Neural progenitor cell (in vitro differentiated cells): ENCODE measurements at regions not wholly inside any gene's neighbourhood (a gene's known extent, or its start where the extent isn't known, plus 50 kb on each side); places are given as distances from the start of the nearest gene placed in this dataset.

ENCODE experiments used
- DNase-seq: peaks from one replicate; pipeline ENCODE4 v3.0.0-alpha.2; 2016; ENCODE audit warnings: low spot score
- H2AFZ ChIP-seq: fragments of 200-600 bp; sonication (generic); replicated peaks from 2 replicates; pipeline ENCODE4 v1.6.1; 2016; ENCODE audit warnings: antibody characterized with exemption
- H3F3A ChIP-seq: fragments of 200-600 bp; sonication (generic); 2 replicates; pipeline ENCODE4 v1.6.1; 2016; ENCODE audit warnings: antibody characterized with exemption, low read depth
- H3K27ac ChIP-seq: fragments of 200-600 bp; sonication (generic); 2 replicates; pipeline ENCODE4 v1.5.1; 2016; ENCODE audit warnings: mild to moderate bottlenecking
- H3K27me3 ChIP-seq: fragments of 200-600 bp; sonication (generic); 2 replicates; pipeline ENCODE4 v1.6.1; 2016; ENCODE audit warnings: mild to moderate bottlenecking, moderate library complexity
- H3K36me3 ChIP-seq: fragments of 200-600 bp; sonication (generic); 2 replicates; pipeline ENCODE4 v1.5.1; 2016
- H3K4me1 ChIP-seq: fragments of 200-600 bp; sonication (generic); 2 replicates; pipeline ENCODE4 v1.6.1; 2016; ENCODE audit warnings: mixed run types
- H3K4me2 ChIP-seq: fragments of 200-600 bp; sonication (generic); 2 replicates; pipeline ENCODE4 v1.6.1; 2016
- H3K4me3 ChIP-seq: fragments of 200-600 bp; sonication (generic); 2 replicates; pipeline ENCODE4 v1.5.1; 2016
- H3K79me2 ChIP-seq: fragments of 200-600 bp; sonication (generic); 2 replicates; pipeline ENCODE4 v1.6.1; 2016; ENCODE audit warnings: low read depth
- H3K9ac ChIP-seq: fragments of 200-600 bp; sonication (generic); 2 replicates; pipeline ENCODE4 v1.6.1; 2016
- H3K9me3 ChIP-seq: fragments of 200-600 bp; sonication (generic); 2 replicates; pipeline ENCODE4 v1.5.1; 2016; ENCODE audit warnings: low read depth
- H4K20me1 ChIP-seq: fragments of 200-600 bp; sonication (generic); 2 replicates; pipeline ENCODE4 v1.6.1; 2016; ENCODE audit warnings: low read depth
- H3K27ac Mint-ChIP-seq: 3 replicates; pipeline ENCODE4 v1.8.0; 2021; ENCODE audit warnings: mixed read lengths
- H3K27me3 Mint-ChIP-seq: 2 replicates; pipeline ENCODE4 v1.8.0; 2022; ENCODE audit warnings: low read depth, mild to moderate bottlenecking, inconsistent platforms, moderate library complexity, mixed read lengths; ENCODE audit not compliant: insufficient read depth
- H3K36me3 Mint-ChIP-seq: 3 replicates; pipeline ENCODE4 v1.8.0; 2021; ENCODE audit warnings: mixed read lengths
- H3K4me1 Mint-ChIP-seq: 3 replicates; pipeline ENCODE4 v1.8.0; 2021; ENCODE audit warnings: mixed read lengths
- H3K4me3 Mint-ChIP-seq: 3 replicates; pipeline ENCODE4 v1.8.0; 2021; ENCODE audit warnings: mild to moderate bottlenecking, moderate library complexity, mixed read lengths
- H3K9me3 Mint-ChIP-seq: 3 replicates; pipeline ENCODE4 v1.8.0; 2020; ENCODE audit warnings: mixed read lengths
- EZH2 ChIP-seq: fragments of 200-600 bp; sonication (generic); IDR thresholded peaks from 2 replicates; pipeline ENCODE4 v1.6.1; 2017; ENCODE audit warnings: antibody characterized with exemption, mild to moderate bottlenecking, moderate library complexity
- EZH2phosphoT487 ChIP-seq: fragments of 200-600 bp; sonication (generic); IDR thresholded peaks from 2 replicates; pipeline ENCODE4 v1.6.1; 2017; ENCODE audit warnings: antibody characterized with exemption
- TF ChIP-seq, protein P1 (sequence below): fragments of 200-600 bp; sonication (generic); IDR thresholded peaks from 2 replicates; pipeline ENCODE4 v1.5.1; 2017; ENCODE audit warnings: antibody characterized with exemption, mild to moderate bottlenecking

DNA sequence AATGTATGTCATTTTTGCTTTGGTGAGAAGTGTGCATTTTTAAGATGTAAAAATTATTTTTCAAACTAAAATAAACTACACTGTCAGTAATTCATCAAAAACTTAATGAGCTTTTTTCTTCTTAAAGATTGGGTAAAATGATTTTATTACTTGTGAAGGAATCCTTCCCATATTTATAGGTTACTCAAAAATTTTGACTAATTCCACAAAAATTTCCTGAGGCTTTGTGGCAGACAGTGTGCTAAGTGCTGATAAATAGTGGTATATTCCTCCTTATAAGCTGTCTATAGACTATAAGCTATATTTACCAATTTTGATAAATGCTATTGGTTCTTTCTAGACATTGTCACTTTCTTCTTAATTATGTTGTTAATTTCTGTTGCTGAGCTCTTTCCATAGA, 284.5 kb upstream of the SEMA6D start:
- H3K9ac ChIP-seq = no peak overlapping the region
- no peaks in the 10 kb centered on the region for H3F3A ChIP-seq
- H3K27ac ChIP-seq = no peak overlapping the region
- H3K4me1 ChIP-seq = no peaks in the 10 kb centered on the region
- Mint-ChIP-seq H3K27ac (no peak overlapping the region), H3K4me1 (peaks cover 5% of the 10 kb centered on the region), H3K4me3 (no peak overlapping the region), H3K36me3 (no peaks in the 10 kb centered on the region), H3K9me3 (no peaks in the 10 kb centered on the region), H3K27me3 (no peaks in the 10 kb centered on the region)
- H3K4me3 ChIP-seq = no peak overlapping the region
- DNase-seq = no peak
- H3K36me3 ChIP-seq = no peaks in the 10 kb centered on the region
- H4K20me1 ChIP-seq = no peaks in the 10 kb centered on the region
- no peak overlapping the region for H3K4me2 ChIP-seq
- TF ChIP-seq EZH2 (no peak), EZH2phosphoT487 (no peak)
- TF ChIP-seq, protein P1, sequence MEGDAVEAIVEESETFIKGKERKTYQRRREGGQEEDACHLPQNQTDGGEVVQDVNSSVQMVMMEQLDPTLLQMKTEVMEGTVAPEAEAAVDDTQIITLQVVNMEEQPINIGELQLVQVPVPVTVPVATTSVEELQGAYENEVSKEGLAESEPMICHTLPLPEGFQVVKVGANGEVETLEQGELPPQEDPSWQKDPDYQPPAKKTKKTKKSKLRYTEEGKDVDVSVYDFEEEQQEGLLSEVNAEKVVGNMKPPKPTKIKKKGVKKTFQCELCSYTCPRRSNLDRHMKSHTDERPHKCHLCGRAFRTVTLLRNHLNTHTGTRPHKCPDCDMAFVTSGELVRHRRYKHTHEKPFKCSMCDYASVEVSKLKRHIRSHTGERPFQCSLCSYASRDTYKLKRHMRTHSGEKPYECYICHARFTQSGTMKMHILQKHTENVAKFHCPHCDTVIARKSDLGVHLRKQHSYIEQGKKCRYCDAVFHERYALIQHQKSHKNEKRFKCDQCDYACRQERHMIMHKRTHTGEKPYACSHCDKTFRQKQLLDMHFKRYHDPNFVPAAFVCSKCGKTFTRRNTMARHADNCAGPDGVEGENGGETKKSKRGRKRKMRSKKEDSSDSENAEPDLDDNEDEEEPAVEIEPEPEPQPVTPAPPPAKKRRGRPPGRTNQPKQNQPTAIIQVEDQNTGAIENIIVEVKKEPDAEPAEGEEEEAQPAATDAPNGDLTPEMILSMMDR = no peak
- no peak overlapping the region for H2AFZ ChIP-seq
- no peaks in the 10 kb centered on the region for H3K9me3 ChIP-seq
- H3K79me2 ChIP-seq = no peaks in the 10 kb centered on the region
- H3K27me3 ChIP-seq = no peaks in the 10 kb centered on the region

DNA sequence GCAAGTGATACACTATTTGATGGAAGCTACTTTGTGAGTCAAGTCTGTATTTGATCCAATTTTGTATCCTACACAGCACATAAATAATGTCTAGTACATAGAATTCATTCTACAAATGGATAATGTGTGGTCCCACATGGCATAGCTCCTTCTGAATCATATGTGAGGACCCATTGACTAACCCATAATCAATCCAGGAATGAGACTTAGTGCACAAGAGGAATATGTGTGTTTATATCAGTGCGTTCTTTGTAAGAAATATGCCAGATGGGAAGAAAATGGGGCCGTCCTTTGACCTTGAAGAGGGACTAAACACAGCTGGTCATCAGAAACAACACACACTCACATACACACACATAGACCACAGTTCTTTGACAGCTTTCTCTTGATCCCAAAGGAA, 282.7 kb upstream of the SEMA6D start:
- Histone ChIP-seq H3K4me3 (no peak overlapping the region), H3K79me2 (no peaks in the 10 kb centered on the region), H3K36me3 (no peaks in the 10 kb centered on the region), H3K4me1 (no peaks in the 10 kb centered on the region), H3K27me3 (no peaks in the 10 kb centered on the region), H4K20me1 (no peaks in the 10 kb centered on the region), H3K9ac (no peak overlapping the region), H3K4me2 (no peak overlapping the region), H3K9me3 (no peaks in the 10 kb centered on the region), H3K27ac (no peak overlapping the region), H3F3A (no peaks in the 10 kb centered on the region), H2AFZ (no peak overlapping the region)
- TF ChIP-seq, protein P1 = no peak
- TF ChIP-seq EZH2phosphoT487 (no peak), EZH2 (no peak)
- H3K27me3 Mint-ChIP-seq = no peaks in the 10 kb centered on the region
- H3K9me3 Mint-ChIP-seq = no peaks in the 10 kb centered on the region
- no peaks in the 10 kb centered on the region for H3K36me3 Mint-ChIP-seq
- H3K4me3 Mint-ChIP-seq = no peak overlapping the region
- no peak for DNase-seq
- H3K4me1 Mint-ChIP-seq = peaks cover 5% of the 10 kb centered on the region
- no peak overlapping the region for H3K27ac Mint-ChIP-seq

DNA sequence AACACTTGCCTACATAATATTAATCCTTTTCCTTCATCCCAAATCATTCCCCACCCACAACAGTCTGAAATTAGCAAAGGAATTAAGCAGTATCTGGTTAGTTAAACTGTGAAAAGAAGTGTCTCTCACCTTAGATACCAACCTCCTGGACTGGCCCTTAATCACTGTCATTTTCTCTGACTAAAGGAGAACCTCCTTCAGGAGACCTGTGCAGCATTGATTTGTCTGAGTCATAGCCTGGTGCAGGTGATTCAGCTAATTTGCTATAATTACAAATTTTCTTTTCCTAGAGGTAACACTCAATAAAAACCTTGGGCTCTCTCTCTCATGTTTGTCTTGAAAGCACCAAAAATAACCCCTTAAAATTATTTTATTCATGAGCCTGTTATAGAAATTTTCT, 279.8 kb upstream of the SEMA6D start:
- Histone ChIP-seq H3K79me2 (no peaks in the 10 kb centered on the region), H3K4me2 (no peak overlapping the region), H4K20me1 (no peaks in the 10 kb centered on the region), H3K27ac (no peak overlapping the region), H3F3A (no peaks in the 10 kb centered on the region), H3K4me3 (no peak overlapping the region), H3K4me1 (no peaks in the 10 kb centered on the region), H3K36me3 (no peaks in the 10 kb centered on the region), H3K9me3 (no peaks in the 10 kb centered on the region), H3K9ac (no peak overlapping the region), H3K27me3 (no peaks in the 10 kb centered on the region), H2AFZ (no peak overlapping the region)
- H3K4me1 Mint-ChIP-seq = peaks cover 5% of the 10 kb centered on the region
- no peak overlapping the region for H3K4me3 Mint-ChIP-seq
- H3K27ac Mint-ChIP-seq = no peak overlapping the region
- TF ChIP-seq EZH2 = no peak
- TF ChIP-seq EZH2phosphoT487 = no peak
- TF ChIP-seq, protein P1 = no peak
- no peaks in the 10 kb centered on the region for H3K27me3 Mint-ChIP-seq
- H3K36me3 Mint-ChIP-seq = no peaks in the 10 kb centered on the region
- DNase-seq = no peak
- H3K9me3 Mint-ChIP-seq = no peaks in the 10 kb centered on the region
